SJSA1 (cell line): ENCODE measurements at regions not wholly inside any gene's neighbourhood (a gene's known extent, or its start where the extent isn't known, plus 50 kb on each side); places are given as distances from the start of the nearest gene placed in this dataset.

Experiments
- DNase-seq, 2 experiments: peaks; one replicate each; pipeline ENCODE4 v3.0.0-alpha.2; 2015 to 2020; ENCODE audit warnings: low spot score in 2 of 2, low read depth in 1 of 2
- H3K27ac ChIP-seq: fragments of 250-450 bp; sonication (Bioruptor Pico); 2 replicates; pipeline ENCODE4 v1.5.1; 2020; ENCODE audit warnings: mild to moderate bottlenecking, moderate library complexity
- H3K27me3 ChIP-seq: fragments of 250-450 bp; sonication (Bioruptor Pico); replicated peaks from 2 replicates; pipeline ENCODE4 v1.5.1; 2020; ENCODE audit warnings: mild to moderate bottlenecking, moderate library complexity
- H3K36me3 ChIP-seq: fragments of 250-450 bp; sonication (Bioruptor Pico); 2 replicates; pipeline ENCODE4 v1.5.1; 2020; ENCODE audit warnings: mild to moderate bottlenecking
- H3K4me1 ChIP-seq: fragments of 250-450 bp; sonication (Bioruptor Pico); replicated peaks from 2 replicates; pipeline ENCODE4 v1.6.1; 2021; ENCODE audit warnings: mild to moderate bottlenecking
- H3K4me3 ChIP-seq: fragments of 250-450 bp; sonication (Bioruptor Pico); 2 replicates; pipeline ENCODE4 v1.5.1; 2020; ENCODE audit warnings: mild to moderate bottlenecking
- H3K9me3 ChIP-seq: fragments of 250-450 bp; sonication (Bioruptor Pico); replicated peaks from 2 replicates; pipeline ENCODE4 v1.5.1; 2020; ENCODE audit warnings: mild to moderate bottlenecking

- Histone ChIP-seq H3K36me3 (no peaks in the 10 kb centered on the region), H3K4me1 (no peaks in the 10 kb centered on the region), H3K27ac (no peak overlapping the region)
These were observed 917.5 kb downstream of the SQOR start for GRCh38 chr15:46552316-46552715.

GRCh38 chr15:46555547-46555946 is 920.7 kb downstream of the SQOR start:
- no peaks in the 10 kb centered on the region for H3K36me3 ChIP-seq
- no peaks in the 10 kb centered on the region; the same call in 1 of the 2 replicates for H3K9me3 ChIP-seq
- H3K27ac ChIP-seq = no peak overlapping the region
- H3K27me3 ChIP-seq = no peaks in the 10 kb centered on the region
- no peaks in the 10 kb centered on the region for H3K4me1 ChIP-seq
- no peak overlapping the region for H3K4me3 ChIP-seq
- no peak for DNase-seq

More at GRCh38 chr15:46552316-46552715, 917.5 kb downstream of the SQOR start:
- no peak overlapping the region for H3K4me3 ChIP-seq
- no peaks in the 10 kb centered on the region for H3K27me3 ChIP-seq
- H3K9me3 ChIP-seq = no peaks in the 10 kb centered on the region; the same call in 1 of the 2 replicates
- no peak for DNase-seq

- Histone ChIP-seq H3K4me1 (no peaks in the 10 kb centered on the region), H3K9me3 (no peaks in the 10 kb centered on the region; the same call in 1 of the 2 replicates), H3K36me3 (no peaks in the 10 kb centered on the region), H3K27me3 (no peaks in the 10 kb centered on the region), H3K27ac (no peak overlapping the region), H3K4me3 (no peak overlapping the region)
- no peak for DNase-seq
These were observed 921.2 kb downstream of the SQOR start for GRCh38 chr15:46556010-46556409.

- Histone ChIP-seq H3K4me1 (no peaks in the 10 kb centered on the region), H3K27me3 (no peaks in the 10 kb centered on the region)
- DNase-seq = no peak
These were observed 921.9 kb downstream of the SQOR start for GRCh38 chr15:46556559-46557379.

GRCh38 chr15:46567968-46568367 is 933.1 kb downstream of the SQOR start:
- DNase-seq = no peak
- Histone ChIP-seq H3K9me3 (0 out of 2 replicates have a peak, but pooled peaks cover 4% of the 10 kb centered on the region), H3K4me1 (no peaks in the 10 kb centered on the region), H3K27ac (no peak overlapping the region), H3K36me3 (no peaks in the 10 kb centered on the region), H3K27me3 (no peaks in the 10 kb centered on the region), H3K4me3 (no peak overlapping the region)

More at GRCh38 chr15:46556559-46557379, 921.9 kb downstream of the SQOR start:
- no peaks in the 10 kb centered on the region; the same call in 1 of the 2 replicates for H3K9me3 ChIP-seq
- no peak overlapping the region for H3K27ac ChIP-seq
- H3K36me3 ChIP-seq = no peaks in the 10 kb centered on the region
- H3K4me3 ChIP-seq = no peak overlapping the region

- no peak for DNase-seq
- H3K4me1 ChIP-seq = no peaks in the 10 kb centered on the region
- no peaks in the 10 kb centered on the region for H3K27me3 ChIP-seq
- H3K4me3 ChIP-seq = no peak overlapping the region
- no peaks in the 10 kb centered on the region for H3K36me3 ChIP-seq
- H3K27ac ChIP-seq = no peak overlapping the region
- 0 out of 2 replicates have a peak, but pooled peaks cover 4% of the 10 kb centered on the region for H3K9me3 ChIP-seq
These were observed 935.0 kb downstream of the SQOR start for GRCh38 chr15:46569781-46570180.

- no peaks in the 10 kb centered on the region for H3K4me1 ChIP-seq
- H3K36me3 ChIP-seq = no peaks in the 10 kb centered on the region
These were observed 942.0 kb downstream of the SQOR start for GRCh38 chr15:46576646-46577395.

GRCh38 chr15:46577767-46578166 is 942.9 kb downstream of the SQOR start:
- Histone ChIP-seq H3K4me1 (no peaks in the 10 kb centered on the region), H3K27ac (no peak overlapping the region), H3K36me3 (no peaks in the 10 kb centered on the region), H3K9me3 (no peaks in the 10 kb centered on the region), H3K4me3 (no peak overlapping the region), H3K27me3 (no peaks in the 10 kb centered on the region)
- DNase-seq = no peak

More at GRCh38 chr15:46576646-46577395, 942.0 kb downstream of the SQOR start:
- no peaks in the 10 kb centered on the region for H3K27me3 ChIP-seq
- no peak for DNase-seq
- H3K27ac ChIP-seq = no peak overlapping the region
- H3K9me3 ChIP-seq = no peaks in the 10 kb centered on the region
- H3K4me3 ChIP-seq = no peak overlapping the region

GRCh38 chr15:46580487-46580886 is 945.7 kb downstream of the SQOR start:
- no peak for DNase-seq
- Histone ChIP-seq H3K27ac (no peak overlapping the region), H3K9me3 (no peaks in the 10 kb centered on the region), H3K27me3 (no peaks in the 10 kb centered on the region), H3K4me1 (no peaks in the 10 kb centered on the region), H3K4me3 (no peak overlapping the region), H3K36me3 (no peaks in the 10 kb centered on the region)

- DNase-seq = no peak
- H3K4me3 ChIP-seq = no peak overlapping the region
- no peak overlapping the region for H3K27ac ChIP-seq
- no peaks in the 10 kb centered on the region for H3K9me3 ChIP-seq
- no peaks in the 10 kb centered on the region for H3K36me3 ChIP-seq
- no peaks in the 10 kb centered on the region for H3K27me3 ChIP-seq
- no peaks in the 10 kb centered on the region for H3K4me1 ChIP-seq
These were observed 946.1 kb downstream of the SQOR start for GRCh38 chr15:46580924-46581323.

- Histone ChIP-seq H3K36me3 (no peaks in the 10 kb centered on the region), H3K27me3 (no peaks in the 10 kb centered on the region), H3K4me3 (no peak overlapping the region), H3K9me3 (no peaks in the 10 kb centered on the region), H3K27ac (no peak overlapping the region), H3K4me1 (no peaks in the 10 kb centered on the region)
- no peak for DNase-seq
These were observed 954.3 kb downstream of the SQOR start for GRCh38 chr15:46589088-46589487.

GRCh38 chr15:46591462-46591861 is 956.6 kb downstream of the SQOR start:
- no peaks in the 10 kb centered on the region for H3K27me3 ChIP-seq
- no peak overlapping the region for H3K27ac ChIP-seq
- H3K9me3 ChIP-seq = no peaks in the 10 kb centered on the region
- no peak overlapping the region for H3K4me3 ChIP-seq
- no peaks in the 10 kb centered on the region for H3K4me1 ChIP-seq
- H3K36me3 ChIP-seq = no peaks in the 10 kb centered on the region
- DNase-seq = no peak

- Histone ChIP-seq H3K9me3 (no peaks in the 10 kb centered on the region; the same call in 1 of the 2 replicates), H3K36me3 (no peaks in the 10 kb centered on the region), H3K4me1 (no peaks in the 10 kb centered on the region), H3K27me3 (no peaks in the 10 kb centered on the region), H3K27ac (no peak overlapping the region), H3K4me3 (no peak overlapping the region)
- no peak for DNase-seq
These were observed 960.2 kb downstream of the SQOR start for GRCh38 chr15:46595016-46595415.

- Histone ChIP-seq H3K27me3 (no peaks in the 10 kb centered on the region), H3K4me1 (no peaks in the 10 kb centered on the region)
- DNase-seq = no peak
These were observed 972.2 kb downstream of the SQOR start for GRCh38 chr15:46607077-46607476.

More at GRCh38 chr15:46607077-46607476, 972.2 kb downstream of the SQOR start:
- no peak overlapping the region for H3K4me3 ChIP-seq
- H3K9me3 ChIP-seq = no peaks in the 10 kb centered on the region
- H3K36me3 ChIP-seq = no peaks in the 10 kb centered on the region
- no peak overlapping the region for H3K27ac ChIP-seq
